GM18520 (cell line): ENCODE measurements at regions not wholly inside any gene's neighbourhood (a gene's known extent, or its start where the extent isn't known, plus 50 kb on each side); places are given as distances from the start of the nearest gene placed in this dataset.

ENCODE experiments used
- ATAC-seq: cut with Tn5 transposase; IDR thresholded peaks from one replicate; pipeline ENCODE4 v1.9.1; 2021; ENCODE audit not compliant: unreplicated experiment

GRCh38 chrX:20397587-20397986 is 130.9 kb upstream of the RPS6KA3 start:
- ATAC-seq: no peak

GRCh38 chrX:20394451-20394850 is 127.7 kb upstream of the RPS6KA3 start:
- ATAC-seq: no peak

GRCh38 chrX:20393944-20394343 is 127.2 kb upstream of the RPS6KA3 start:
- ATAC-seq: no peak

- ATAC-seq: no peak
Observed at GRCh38 chrX:20388594-20388993, 121.9 kb upstream of the RPS6KA3 start.

GRCh38 chrX:20383477-20383876 is 116.8 kb upstream of the RPS6KA3 start:
- no peak for ATAC-seq

GRCh38 chrX:20382518-20383297 is 116.0 kb upstream of the RPS6KA3 start:
- no peak for ATAC-seq

GRCh38 chrX:20382082-20382481 is 115.4 kb upstream of the RPS6KA3 start:
- ATAC-seq: no peak

- ATAC-seq: peak; percentile 46
Observed at GRCh38 chrX:20378233-20378920, 111.7 kb upstream of the RPS6KA3 start.

GRCh38 chrX:20374900-20375438 is 108.3 kb upstream of the RPS6KA3 start:
- no peak for ATAC-seq

GRCh38 chrX:20374450-20374849 is 107.7 kb upstream of the RPS6KA3 start:
- no peak for ATAC-seq

- no peak for ATAC-seq
Observed at GRCh38 chrX:20373063-20373462, 106.4 kb upstream of the RPS6KA3 start.

GRCh38 chrX:20372533-20372932 is 105.8 kb upstream of the RPS6KA3 start:
- no peak for ATAC-seq

GRCh38 chrX:20369468-20369867 is 102.8 kb upstream of the RPS6KA3 start:
- no peak for ATAC-seq

GRCh38 chrX:20364238-20364637 is 97.5 kb upstream of the RPS6KA3 start:
- no peak for ATAC-seq

GRCh38 chrX:20363275-20363674 is 96.6 kb upstream of the RPS6KA3 start:
- ATAC-seq: no peak

GRCh38 chrX:20362268-20363267 is 95.9 kb upstream of the RPS6KA3 start:
- ATAC-seq: no peak

GRCh38 chrX:20361890-20362262 is 95.2 kb upstream of the RPS6KA3 start:
- no peak for ATAC-seq

- no peak for ATAC-seq
Observed at GRCh38 chrX:20361081-20361889, 94.6 kb upstream of the RPS6KA3 start.

GRCh38 chrX:20355187-20355586 is 88.5 kb upstream of the RPS6KA3 start:
- ATAC-seq: no peak

GRCh38 chrX:20354505-20354904 is 87.8 kb upstream of the RPS6KA3 start:
- ATAC-seq: no peak
